ELR (cell line): ENCODE measurements at regions not wholly inside any gene's neighbourhood (a gene's known extent, or its start where the extent isn't known, plus 50 kb on each side); places are given as distances from the start of the nearest gene placed in this dataset.

Experiments
- DNase-seq: peaks from one replicate; pipeline ENCODE4 v3.0.0-alpha.2; 2015; ENCODE audit warnings: low read depth

GRCh38 chr2:107569496-107569895 lies 257.2 kb upstream of the RGPD4 start:
- no peak for DNase-seq

GRCh38 chr2:107570876-107571275 lies 255.8 kb upstream of the RGPD4 start:
- no peak for DNase-seq

DNA sequence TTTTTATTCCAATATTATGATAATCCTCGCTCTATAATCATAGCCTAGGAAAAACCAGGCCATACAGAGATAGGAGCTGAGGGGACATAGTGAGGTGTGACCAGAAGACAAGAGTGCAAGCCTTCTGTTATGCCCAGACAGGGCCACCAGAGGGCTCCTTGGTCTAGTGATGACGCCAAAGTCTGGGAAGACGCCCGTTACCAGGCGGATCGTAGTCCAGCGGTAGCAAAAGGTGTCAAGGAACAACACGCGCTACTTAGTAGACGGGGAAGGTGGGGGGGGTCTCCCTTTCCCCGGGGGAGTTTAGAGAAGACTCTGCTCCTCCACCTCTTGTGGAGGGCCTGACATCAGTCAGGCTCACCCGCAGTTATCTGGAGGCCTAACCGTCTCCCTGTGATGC lies 253.8 kb upstream of the RGPD4 start:
- peak; percentile 59 for DNase-seq

GRCh38 chr2:107576991-107577390 lies 249.7 kb upstream of the RGPD4 start:
- DNase-seq: no peak

GRCh38 chr2:107582487-107582886 lies 244.2 kb upstream of the RGPD4 start:
- DNase-seq: peak; percentile 13

GRCh38 chr2:107584577-107584976 lies 242.1 kb upstream of the RGPD4 start:
- peak; percentile 84 for DNase-seq

GRCh38 chr2:107585851-107586250 lies 240.8 kb upstream of the RGPD4 start:
- DNase-seq: peak; percentile 84

DNA sequence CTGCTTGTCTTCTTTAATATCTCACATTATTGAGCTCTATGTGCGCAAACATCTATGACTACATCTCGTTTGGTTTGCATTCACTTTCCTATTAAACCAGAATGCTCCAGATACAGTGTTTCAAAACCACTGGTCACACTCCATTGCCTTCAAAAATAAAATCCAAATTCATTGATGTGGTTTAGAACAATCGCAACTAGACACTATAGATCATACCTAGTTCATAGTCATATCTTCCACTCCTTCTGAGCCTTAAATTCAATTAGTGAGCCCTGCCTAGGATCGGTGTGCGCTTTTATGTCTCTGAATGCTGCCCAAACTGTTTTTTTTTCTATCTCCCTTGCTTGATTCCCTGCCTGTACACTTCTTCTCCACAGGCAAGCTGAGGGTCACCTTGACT lies 238.5 kb upstream of the RGPD4 start:
- DNase-seq: no peak

DNA sequence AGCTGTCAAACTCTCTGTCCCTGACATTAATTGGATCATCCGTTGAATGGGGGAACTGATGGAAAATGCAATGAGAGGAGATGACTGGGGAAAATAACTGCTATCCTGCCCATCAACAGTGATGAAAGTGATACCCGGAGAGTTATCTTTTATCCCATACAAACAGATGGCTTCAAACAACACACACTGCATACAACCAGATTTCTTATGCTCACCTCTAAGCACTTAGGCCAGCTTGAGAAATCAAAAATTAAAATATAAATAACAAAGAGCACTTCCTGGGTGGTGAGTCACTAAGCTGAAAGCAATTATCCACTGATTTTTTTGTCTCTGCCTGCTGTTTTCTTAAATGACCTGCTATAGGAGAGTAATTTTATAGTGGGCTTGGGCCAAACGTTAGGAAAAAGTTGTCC lies 237.6 kb upstream of the RGPD4 start:
- peak; percentile 61 for DNase-seq

DNA sequence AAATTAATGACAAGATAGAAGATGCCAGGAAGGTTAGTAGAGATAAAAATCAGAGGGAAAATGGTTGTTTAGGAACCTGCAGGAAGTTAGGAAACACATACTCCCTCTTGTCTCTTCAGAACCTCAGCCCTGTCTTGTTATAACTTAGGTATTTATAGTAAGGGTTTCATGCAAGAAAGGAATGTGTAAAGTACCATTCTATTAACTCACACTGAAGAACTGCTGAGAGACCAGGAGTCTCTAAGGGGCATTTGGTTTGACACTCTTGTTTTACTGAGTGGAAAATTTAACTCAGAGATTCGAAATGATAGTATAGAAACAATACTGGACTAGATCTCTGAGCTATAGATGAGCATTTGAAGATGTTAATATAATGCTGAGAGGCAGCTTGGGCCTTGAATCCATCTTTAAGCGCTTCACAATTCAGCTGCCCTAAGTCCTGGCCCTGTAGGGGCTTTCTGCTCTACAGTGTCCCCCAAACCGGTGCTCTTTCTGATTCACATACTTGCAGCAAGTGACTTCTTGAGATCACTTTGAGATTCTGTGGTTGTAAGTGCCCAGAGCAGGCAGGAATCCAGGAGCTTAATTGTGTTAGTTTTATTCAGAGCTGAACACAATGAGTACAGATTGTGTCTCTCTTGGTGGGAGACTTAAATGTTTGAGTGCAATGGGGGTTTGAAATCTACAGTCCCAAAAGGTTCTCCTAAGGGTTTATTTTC lies 235.0 kb upstream of the RGPD4 start:
- peak; percentile 48 for DNase-seq

- no peak for DNase-seq
Observed at GRCh38 chr2:107592280-107592624, 234.4 kb upstream of the RGPD4 start.

GRCh38 chr2:107595285-107595684 lies 231.4 kb upstream of the RGPD4 start:
- no peak for DNase-seq

DNA sequence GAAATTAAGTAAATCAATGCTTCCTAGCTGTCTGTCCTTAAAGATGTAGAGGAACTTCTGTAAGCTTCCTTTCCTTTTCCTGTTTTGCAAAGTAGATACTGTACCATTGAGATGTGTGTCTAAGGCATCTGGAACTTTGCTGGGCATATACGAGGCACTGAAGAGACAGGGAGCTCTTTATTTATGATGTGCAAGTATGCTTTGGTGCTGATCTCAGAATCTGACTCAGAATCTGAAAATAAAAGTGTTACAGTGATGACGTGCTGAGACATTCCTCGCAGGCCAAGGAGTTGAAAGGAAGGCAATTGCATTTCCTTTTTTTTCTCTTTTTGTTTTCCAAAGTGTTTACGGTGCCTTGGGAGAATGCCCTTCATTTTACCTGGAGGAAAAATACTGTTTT lies 230.9 kb upstream of the RGPD4 start:
- peak; percentile 85 for DNase-seq

- peak; percentile 16 for DNase-seq
Observed at GRCh38 chr2:107597507-107597906, 229.2 kb upstream of the RGPD4 start.

DNA sequence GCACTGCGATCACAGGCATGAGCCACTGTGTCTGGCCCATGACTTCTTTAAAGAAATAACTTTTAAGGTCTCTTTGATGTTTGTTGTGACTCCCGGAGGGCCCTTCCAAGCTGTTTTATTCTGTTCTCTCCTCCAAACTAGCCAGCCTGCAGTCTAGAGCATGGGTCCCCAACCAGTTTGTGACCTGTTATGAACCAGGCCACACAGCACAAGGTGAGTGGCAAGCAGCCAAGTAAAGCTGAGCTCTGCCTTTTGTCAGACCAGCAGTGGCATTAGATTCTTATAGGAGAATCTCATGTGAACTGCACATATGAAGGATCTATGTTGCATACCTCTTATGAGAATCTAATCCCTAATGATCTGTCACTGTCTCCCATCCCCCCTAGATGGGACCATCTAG lies 223.9 kb upstream of the RGPD4 start:
- no peak for DNase-seq

DNA sequence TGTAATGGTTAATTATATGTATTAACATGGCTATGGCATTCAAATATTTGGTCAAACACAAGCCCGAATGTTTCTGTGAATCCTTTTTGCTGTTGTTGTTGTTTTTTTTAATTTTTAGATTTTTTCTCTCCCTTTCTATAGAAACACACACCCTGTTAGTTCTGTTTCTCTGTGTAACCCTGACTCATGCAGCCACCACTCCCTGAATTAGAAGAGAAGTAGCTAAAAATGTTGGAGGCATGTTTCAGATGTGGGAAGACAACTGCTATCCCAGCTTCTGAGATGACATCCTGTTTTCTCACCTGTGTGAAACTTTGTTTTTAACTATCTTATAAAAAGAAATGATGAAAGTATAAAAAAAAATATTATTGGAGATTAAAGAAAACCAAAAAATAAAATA lies 219.6 kb upstream of the RGPD4 start:
- DNase-seq: no peak

DNA sequence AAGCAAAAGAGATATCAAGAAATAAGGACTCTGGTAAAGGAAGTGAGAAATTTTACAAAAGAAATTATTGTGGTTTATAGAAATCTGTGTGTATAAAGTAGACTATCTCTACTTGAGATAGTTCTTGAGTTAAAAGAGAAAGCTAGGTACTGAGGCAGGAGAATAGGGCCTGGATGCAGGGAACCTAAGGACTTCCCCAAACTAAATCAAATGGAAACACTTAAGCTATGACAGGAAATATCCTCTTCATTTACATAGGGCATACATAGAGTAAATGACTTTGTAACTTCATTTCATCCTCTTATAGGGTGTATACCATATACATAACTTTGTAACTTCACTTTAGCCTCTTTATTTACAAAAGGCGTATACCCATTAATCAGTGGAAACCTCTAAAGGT lies 219.2 kb upstream of the RGPD4 start:
- no peak for DNase-seq

GRCh38 chr2:107615039-107615438 lies 211.7 kb upstream of the RGPD4 start:
- no peak for DNase-seq

DNA sequence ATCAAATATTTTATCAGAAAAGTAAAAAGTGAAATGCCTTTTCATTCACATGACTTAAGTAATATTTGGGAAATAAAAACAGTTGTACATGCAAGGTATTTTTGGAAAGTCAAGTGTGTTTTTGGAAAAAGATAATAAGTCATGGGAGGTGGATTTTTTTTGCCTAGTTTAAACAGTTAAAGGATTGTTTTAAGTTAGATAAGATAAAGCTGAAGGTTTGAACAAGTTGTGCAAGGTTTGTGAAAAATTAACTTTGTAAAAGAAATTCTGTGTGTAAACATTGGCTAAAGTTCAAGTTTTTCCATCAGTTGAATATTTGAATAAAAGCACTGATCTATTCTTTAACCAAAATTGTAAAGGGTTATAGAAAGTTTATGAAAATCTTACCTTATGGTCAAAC lies 207.9 kb upstream of the RGPD4 start:
- DNase-seq: no peak

DNA sequence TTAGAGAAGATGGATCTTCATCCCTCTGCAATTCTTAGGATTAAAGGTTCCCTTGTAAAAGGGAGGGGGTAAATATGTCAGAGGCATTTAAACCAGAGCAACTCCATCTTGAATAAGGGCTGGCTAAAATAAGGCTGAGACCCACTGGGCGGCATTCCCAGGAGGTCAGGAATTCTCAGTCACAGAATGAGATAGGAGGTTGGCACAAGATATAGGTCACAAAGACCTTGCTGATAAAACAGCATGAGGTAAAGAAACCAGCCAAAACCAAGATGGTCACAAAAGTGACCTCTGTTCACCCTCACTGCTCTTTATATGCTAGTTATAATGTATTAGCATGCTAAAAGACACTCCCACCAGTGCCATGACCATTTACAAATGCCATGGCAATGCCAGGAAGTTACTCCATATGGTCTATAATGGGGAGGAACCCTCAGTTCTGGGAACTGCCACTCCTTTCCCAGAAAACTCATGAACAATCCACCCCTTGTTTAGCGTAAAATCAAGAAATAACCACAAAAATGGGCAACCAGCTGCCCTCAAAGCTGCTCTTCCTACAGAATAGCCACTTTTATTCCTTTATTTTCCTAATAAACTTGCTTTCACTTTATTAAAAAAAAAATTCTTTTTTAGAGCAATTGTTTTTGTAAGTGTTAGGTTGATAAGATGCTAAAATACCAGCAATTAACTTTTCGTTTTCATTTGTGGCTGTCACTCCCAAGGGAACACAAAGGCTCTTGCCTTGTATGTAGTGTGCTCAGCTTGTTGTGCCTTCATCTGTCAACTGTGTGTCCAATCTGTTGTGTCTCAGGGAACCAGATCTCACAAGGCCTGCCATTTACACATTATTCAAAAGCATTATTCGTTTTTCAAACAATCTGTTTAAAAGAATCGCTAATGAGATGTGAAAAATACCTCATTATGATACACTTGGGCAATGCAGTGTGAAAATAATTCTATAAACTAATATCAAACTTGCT lies 205.2 kb upstream of the RGPD4 start:
- DNase-seq: no peak

- no peak for DNase-seq
Observed at GRCh38 chr2:107622741-107623310, 203.9 kb upstream of the RGPD4 start.

GRCh38 chr2:107625982-107626381 lies 200.7 kb upstream of the RGPD4 start:
- no peak for DNase-seq

DNA sequence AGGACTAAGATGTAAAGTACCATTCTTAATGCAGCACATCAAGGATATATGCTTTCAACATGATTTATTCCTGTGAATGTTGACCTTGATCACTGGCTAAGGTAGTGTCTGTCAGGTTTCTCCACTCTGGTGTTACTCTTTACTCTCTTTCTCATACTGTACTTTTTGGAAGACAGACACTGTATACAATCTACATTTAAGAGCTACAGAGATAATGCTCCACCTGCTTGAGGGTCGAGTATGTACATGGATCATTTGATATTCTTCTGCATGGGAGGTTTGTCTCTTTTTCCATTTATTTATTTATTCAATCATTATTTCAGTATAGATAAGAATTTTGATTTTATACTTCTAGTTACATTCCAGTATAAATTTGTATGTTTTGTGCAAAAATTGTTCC lies 199.5 kb upstream of the RGPD4 start:
- peak; percentile 59 for DNase-seq
